ENCODE measurements at regions not wholly inside any gene's neighbourhood (a gene's known extent, or its start where the extent isn't known, plus 50 kb on each side); places are given as distances from the start of the nearest gene placed in this dataset.

- DNase-seq = no peak
These were observed 50.7 kb upstream of the TNFRSF21 start for GRCh38 chr6:47360388-47360787.

- no peak for DNase-seq
These were observed 53.3 kb upstream of the TNFRSF21 start for GRCh38 chr6:47362857-47363461.

DNA sequence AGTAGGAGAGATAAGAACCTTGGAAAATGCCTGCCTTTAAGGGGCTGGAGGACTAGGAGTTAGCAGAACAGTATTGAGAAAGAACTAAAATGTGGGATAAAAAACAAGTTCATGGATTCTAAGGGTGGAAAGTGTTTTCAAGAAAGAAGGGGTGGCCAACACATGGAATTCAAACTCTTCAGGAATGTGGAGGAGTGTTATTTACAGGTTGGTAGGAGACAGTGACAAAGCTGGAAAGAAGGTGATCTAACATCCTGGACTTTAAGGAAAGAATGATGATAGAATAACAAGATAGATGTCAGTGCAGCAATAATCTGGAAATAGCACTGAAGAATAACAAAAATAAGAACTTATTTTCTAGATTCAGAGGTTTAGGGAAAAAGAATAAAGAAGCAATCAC lies 54.0 kb upstream of the TNFRSF21 start:
- no peak for DNase-seq

GRCh38 chr6:47366335-47366890 lies 56.7 kb upstream of the TNFRSF21 start:
- DNase-seq = no peak

DNA sequence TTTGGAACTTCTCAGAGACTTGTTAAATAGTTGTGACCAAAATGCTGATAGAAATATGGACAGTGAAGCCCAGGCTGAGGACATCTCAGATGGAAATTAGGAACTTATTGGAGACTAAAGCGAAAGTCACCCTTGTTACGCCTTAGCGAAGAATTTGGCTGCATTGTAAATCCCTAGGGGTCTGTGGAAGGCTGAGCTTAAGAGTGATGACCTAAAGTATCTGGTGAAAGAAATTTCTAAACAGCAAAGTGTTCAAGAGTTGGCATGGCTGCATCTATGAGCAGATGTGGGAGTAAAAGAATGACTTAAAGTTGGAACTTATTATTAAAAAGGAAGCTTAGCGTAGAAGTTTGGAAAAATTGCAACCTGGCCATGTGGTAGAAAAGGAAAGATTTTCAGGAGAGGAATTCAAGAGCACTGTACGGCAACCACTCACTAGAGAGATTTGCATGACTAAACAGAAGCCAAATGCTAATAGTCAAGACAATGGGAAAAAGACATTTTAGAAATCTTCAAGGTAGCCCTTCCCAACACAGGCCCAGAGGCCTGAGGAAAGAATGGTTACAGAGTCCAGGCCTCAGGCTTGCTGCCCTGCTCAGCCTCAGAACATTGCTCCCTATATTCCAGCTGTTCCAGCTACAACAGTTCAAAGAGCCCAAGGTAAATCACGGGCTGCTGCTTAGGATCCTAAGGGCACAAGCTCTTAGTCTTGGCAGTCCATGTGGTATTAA lies 61.6 kb upstream of the TNFRSF21 start:
- no peak for DNase-seq

GRCh38 chr6:47371870-47372255 lies 62.2 kb upstream of the TNFRSF21 start:
- no peak for DNase-seq

GRCh38 chr6:47372318-47372717 lies 62.6 kb upstream of the TNFRSF21 start:
- no peak for DNase-seq

DNA sequence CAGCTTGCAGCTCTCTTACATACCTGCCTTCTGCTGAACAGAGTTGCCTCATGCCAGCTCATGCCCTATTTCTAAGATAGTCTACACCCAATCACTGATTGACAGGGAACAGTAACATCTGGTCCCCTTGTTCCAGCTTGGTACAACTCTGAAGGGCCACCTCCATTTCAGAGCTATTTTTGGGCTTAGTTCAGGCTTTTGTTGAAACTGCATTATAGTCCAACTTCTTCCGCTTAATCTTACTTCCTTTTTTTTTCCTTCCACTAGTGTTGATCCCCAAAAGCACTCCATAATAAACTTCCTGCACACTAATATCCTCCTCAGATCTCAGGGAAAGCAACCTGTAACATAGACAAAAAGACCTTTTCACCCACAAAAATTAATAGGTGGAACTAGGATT lies 65.7 kb upstream of the TNFRSF21 start:
- no peak for DNase-seq

DNA sequence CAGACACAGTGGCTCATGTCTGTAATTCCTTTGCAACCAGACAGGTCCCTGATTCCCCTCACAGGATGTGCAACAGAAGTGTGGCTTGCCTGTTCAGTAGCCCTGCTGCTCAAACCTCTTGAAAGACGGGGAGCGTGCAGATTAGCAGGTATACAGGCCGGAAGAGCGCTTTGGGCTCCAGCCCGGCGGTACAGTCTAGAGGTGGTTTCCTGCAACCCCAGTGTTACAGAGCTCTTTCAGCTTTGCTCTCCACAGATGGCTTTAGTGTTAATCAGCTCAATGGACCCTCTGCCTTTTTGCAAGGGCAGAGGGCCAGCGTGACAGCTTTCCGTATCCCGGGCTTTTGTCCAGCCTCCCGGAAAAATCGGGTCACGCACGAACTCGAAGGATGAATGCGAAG lies 67.2 kb upstream of the TNFRSF21 start:
- peak; percentile 33 for DNase-seq

DNA sequence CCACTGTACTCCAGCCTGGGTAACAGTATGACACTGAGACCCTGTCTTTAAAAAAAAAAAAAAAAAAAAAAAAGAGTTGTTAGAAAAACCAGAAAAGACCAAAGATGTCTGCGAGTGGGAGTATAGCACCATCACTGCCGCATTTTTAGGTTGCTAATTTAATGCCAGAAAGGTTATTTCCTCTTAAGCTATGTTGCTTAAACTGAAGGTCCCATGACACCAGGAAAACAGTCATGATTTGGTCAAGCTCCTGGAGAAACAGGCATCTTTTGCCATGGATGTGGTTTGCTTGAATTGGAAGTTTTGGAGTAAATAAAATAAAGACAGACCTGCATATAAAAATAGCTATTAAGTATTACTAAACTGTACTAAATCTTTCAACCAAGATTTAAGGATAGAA lies 68.3 kb upstream of the TNFRSF21 start:
- no peak for DNase-seq

GRCh38 chr6:47379328-47379727 lies 69.6 kb upstream of the TNFRSF21 start:
- no peak for DNase-seq

DNA sequence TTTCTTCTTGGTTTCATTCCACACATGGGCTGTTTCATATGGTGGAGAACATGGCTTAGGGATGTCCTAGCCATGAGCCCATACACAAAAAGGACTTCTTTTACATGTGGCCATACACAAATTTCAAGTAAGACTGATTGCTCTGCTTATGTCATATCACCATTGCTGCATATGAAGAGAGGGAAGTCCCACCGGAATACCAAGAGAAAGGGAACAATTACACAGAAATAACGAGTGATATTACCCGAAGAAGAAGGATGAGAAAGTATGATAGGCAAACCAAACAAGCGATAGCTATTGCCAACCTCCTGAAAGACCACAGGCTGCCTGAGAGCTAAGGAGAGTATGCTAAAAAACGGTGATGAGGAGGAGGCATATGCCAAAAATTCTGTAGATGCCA lies 70.5 kb upstream of the TNFRSF21 start:
- DNase-seq = no peak

DNA sequence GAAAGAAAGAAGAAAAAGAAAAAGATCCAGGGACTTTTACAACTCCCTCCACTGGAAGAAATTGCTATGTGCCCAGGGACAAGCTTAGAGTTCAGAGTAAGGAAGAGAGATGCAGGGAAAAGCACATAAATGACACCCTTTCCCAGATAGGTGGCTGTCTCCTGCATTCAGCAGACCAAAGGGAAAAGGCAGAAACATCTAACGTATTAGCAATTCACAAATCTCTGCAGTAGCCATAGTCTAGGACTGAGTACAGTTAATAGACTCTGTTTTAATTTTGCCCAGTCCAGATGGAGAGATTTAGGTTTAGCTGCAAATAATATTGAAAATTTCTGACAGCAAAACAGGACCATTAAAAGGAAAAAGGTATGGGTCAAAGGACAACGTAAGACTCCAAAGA lies 71.3 kb upstream of the TNFRSF21 start:
- DNase-seq = no peak

DNA sequence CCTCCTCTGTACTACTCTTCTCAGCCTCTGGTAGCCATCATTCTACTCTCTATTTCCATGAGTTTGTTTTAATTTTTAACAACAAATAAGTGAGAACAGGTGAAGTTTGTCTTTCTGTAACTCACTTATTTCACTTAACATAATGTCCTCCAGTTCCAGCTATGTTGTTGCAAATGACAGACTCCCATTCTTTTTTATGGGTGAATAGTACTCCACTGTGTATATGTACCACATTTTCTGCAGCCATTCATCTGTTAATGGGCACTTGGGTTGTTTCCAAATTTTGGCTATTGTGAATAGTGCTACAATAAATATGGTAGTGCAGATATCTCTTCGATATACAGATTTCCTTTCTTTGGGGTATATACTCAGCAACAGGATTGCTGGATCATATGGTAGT lies 73.7 kb upstream of the TNFRSF21 start:
- no peak for DNase-seq

DNA sequence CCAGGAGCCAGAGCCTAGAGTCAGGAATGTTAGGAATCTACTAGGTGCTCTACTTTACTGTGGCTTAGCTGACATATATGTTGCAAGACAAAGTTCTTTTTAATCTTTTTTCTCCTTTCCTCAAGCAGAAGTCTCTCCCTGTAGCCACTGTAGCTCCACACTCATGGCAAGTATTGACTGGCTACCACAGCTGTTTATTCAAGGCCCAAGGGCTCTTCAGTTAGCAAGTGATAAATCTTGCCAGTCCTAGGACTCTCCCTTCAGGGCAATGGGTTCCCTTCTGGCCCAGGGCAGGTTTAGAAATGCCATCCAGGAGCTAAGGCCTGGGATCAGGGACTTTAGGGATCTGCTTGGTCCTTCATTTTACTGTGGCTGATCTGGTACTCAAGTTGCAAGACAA lies 82.0 kb upstream of the TNFRSF21 start:
- no peak for DNase-seq

GRCh38 chr6:47392251-47392650 lies 82.5 kb upstream of the TNFRSF21 start:
- DNase-seq = no peak

DNA sequence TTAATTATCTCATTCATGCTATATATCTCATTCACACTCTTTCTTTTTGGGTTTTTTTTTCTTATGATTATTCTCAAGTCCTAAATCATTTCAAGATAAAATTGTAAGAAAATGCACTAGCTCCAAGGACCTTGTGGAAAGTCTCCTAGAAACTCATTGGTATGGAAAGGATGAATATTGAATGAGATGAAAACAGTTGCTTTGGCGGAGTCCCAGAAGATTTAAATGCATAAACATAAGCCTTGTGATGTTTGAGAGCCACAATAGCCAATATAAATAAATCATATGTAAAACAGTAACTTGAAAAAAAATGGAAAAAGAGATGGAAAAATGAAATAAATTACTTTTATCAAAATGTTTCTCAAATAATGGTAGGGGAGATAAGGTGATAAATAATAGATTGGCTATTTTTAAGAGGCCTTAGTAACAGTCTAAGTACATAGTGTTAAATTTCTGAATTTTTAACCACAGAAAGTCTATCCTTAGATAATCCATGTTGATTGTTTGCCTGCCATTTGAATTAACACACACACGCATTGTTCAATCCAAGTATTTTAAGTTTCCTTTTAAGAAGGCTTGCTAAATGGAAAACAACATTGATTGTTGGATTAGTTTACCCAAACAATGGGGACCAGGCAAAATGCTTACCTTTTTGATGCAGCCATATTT lies 81.1 kb upstream of the CD2AP start:
- no peak for DNase-seq

- no peak for DNase-seq
These were observed 77.0 kb upstream of the CD2AP start for GRCh38 chr6:47400581-47400980.

DNA sequence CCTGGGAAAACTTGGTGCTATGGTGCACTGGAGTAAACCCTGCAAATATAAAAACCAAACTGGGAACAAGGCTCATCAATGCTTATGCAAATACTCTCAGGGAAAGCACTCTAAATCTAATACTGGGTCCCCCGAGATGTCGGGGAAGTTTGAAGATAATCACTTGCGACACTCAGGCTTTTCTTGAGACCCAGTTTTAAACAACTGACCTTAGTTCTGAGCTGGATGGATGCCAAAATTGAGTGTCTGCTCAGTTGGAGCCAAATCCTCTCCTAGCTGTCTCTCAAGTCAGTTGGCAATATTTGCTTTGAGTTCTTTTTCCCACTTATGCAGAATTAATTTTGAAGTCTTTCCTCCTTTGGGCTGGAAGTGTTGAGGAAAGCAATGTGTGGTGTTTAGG lies 75.5 kb upstream of the CD2AP start:
- DNase-seq = no peak

- no peak for DNase-seq
These were observed 74.5 kb upstream of the CD2AP start for GRCh38 chr6:47403056-47403455.

DNA sequence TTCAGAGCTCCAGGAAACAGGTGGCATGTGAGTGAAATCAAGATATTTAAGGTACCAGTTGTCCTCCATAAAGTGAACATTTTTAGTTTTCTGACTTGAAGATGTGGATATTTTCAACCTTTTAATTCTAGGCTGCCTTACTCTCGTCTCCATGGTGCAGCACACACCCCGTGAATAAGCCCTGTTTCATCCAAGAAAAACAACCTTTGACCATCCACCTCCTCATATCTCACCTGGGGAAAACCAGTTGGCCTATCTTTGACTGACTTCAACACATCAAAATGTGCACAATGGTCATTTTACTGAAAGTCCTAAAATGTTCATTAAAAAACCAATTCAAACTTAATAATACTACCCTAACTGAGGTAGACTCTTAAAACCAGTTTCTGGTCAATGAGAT lies 73.8 kb upstream of the CD2AP start:
- no peak for DNase-seq

- DNase-seq = no peak
These were observed 73.2 kb upstream of the CD2AP start for GRCh38 chr6:47404435-47404834.

- no peak for DNase-seq
These were observed 72.3 kb upstream of the CD2AP start for GRCh38 chr6:47405273-47405672.

Measured in NCI-H524 treated with DMSO at 0.1 percent for 48 hours (cell line).